ENCODE measurements at regions not wholly inside any gene's neighbourhood (a gene's known extent, or its start where the extent isn't known, plus 50 kb on each side); places are given as distances from the start of the nearest gene placed in this dataset.

DNA sequence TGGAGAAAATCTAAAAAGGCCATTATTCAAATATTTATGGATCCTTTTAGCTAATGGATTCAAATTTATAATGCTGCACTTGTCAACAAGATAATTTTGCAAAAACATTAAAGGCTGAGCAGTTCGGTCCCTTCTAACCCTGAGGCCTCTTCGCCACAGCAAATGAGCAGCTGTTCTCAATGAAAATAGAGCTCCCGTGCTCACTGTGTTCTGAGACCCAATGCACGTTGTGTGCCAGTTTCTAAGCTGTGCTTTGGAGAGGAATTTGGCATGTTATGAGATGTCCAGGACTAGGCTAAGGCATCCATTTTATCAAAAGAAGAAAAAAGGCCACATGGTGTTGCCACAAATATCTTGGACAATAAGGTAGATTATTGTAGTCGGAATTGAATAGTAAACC is 220.1 kb upstream of the TSHZ2 start:
- WGBS, 2 donors (ENCODE audit: low coverage in 1 of 2) = 72 to 77% methylated on average over 5 of the region's 5 CpGs
- no peak for DNase-seq
- intact Hi-C loops (cut with DNase I; ENCODE audit: low total_unique reads) (no loop called here), in situ Hi-C loops (cut with MboI; ENCODE audit: low pct_ligation_motif_present in 1 of 4, low pct_unique_long_range_greater_than_20kb in 1 of 4, low sequenced_read_pairs in 3 of 4) (no loop called here)
- Histone ChIP-seq H3K4me1 (no peaks in the 10 kb centered on the region), H3K9me3 (no peaks in the 10 kb centered on the region), H3K27ac (no peak overlapping the region), H3K36me3 (no peaks in the 10 kb centered on the region), H3K27me3 (no peaks in the 10 kb centered on the region), H3K4me3 (no peak overlapping the region)
- TF ChIP-seq EP300 (IDR thresholded peaks at IDR 0.05; ENCODE audit: low read depth) (no peak), POLR2A (IDR thresholded peaks at IDR 0.05) (no peak)

GRCh38 chr20:52751571-52751970 is 220.6 kb upstream of the TSHZ2 start:
- WGBS, 2 donors (ENCODE audit: low coverage in 1 of 2) = 77 to 86% methylated on average over 1 to 3 of the region's 3 CpGs
- in situ Hi-C loops (cut with MboI; ENCODE audit: low pct_ligation_motif_present in 1 of 4, low pct_unique_long_range_greater_than_20kb in 1 of 4, low sequenced_read_pairs in 3 of 4) (no loop called here), intact Hi-C loops (cut with DNase I; ENCODE audit: low total_unique reads) (no loop called here)
- Histone ChIP-seq H3K4me3 (no peak overlapping the region), H3K4me1 (no peaks in the 10 kb centered on the region), H3K27ac (no peak overlapping the region), H3K36me3 (no peaks in the 10 kb centered on the region), H3K9me3 (no peaks in the 10 kb centered on the region), H3K27me3 (no peaks in the 10 kb centered on the region)
- TF ChIP-seq POLR2AphosphoS5 (IDR thresholded peaks at IDR 0.05) = no peak
- no peak for DNase-seq

DNA sequence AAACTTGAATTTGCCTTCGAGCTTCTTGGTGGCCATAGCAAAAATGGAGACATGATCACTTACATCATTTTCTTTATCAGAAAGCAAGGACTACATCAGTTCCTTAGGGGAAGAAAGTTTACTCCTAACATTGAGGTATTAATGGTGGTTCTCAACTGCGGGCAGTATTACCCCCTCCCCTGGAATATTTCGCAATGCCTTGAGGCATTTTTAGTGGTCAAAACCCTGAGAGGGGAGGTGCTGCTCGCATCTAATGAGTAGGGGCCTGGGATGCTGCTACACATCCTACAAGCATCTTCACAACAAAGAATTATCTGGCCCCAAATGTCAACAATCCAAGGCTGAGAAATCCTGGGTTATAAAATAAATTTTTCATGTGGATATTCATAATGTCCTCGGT is 222.2 kb upstream of the TSHZ2 start:
- Histone ChIP-seq H3K4me3 (no peak overlapping the region), H3K27me3 (no peaks in the 10 kb centered on the region), H3K9me3 (no peaks in the 10 kb centered on the region), H3K27ac (no peak overlapping the region), H3K36me3 (no peaks in the 10 kb centered on the region), H3K4me1 (no peaks in the 10 kb centered on the region)
- no peak for DNase-seq
- in situ Hi-C loops (cut with MboI; ENCODE audit: low pct_ligation_motif_present in 1 of 4, low pct_unique_long_range_greater_than_20kb in 1 of 4, low sequenced_read_pairs in 3 of 4) (loop anchor here in 1 of 4 donors (25.0 kb wide), 1 partner anchor 113 kb away; no protein-coding TSS in a partner anchor), intact Hi-C loops (cut with DNase I; ENCODE audit: low total_unique reads) (no loop called here)
- WGBS, 2 donors (ENCODE audit: low coverage in 1 of 2) = 76 to 81% methylated on average over 4 to 5 of the region's 5 CpGs
- TF ChIP-seq POLR2A (IDR thresholded peaks at IDR 0.05) (no peak), EP300 (IDR thresholded peaks at IDR 0.05; ENCODE audit: low read depth) (no peak), POLR2AphosphoS5 (IDR thresholded peaks at IDR 0.05) (no peak)
- TF ChIP-seq, protein P1, sequence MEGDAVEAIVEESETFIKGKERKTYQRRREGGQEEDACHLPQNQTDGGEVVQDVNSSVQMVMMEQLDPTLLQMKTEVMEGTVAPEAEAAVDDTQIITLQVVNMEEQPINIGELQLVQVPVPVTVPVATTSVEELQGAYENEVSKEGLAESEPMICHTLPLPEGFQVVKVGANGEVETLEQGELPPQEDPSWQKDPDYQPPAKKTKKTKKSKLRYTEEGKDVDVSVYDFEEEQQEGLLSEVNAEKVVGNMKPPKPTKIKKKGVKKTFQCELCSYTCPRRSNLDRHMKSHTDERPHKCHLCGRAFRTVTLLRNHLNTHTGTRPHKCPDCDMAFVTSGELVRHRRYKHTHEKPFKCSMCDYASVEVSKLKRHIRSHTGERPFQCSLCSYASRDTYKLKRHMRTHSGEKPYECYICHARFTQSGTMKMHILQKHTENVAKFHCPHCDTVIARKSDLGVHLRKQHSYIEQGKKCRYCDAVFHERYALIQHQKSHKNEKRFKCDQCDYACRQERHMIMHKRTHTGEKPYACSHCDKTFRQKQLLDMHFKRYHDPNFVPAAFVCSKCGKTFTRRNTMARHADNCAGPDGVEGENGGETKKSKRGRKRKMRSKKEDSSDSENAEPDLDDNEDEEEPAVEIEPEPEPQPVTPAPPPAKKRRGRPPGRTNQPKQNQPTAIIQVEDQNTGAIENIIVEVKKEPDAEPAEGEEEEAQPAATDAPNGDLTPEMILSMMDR (IDR thresholded peaks at IDR 0.05) = no peak

DNA sequence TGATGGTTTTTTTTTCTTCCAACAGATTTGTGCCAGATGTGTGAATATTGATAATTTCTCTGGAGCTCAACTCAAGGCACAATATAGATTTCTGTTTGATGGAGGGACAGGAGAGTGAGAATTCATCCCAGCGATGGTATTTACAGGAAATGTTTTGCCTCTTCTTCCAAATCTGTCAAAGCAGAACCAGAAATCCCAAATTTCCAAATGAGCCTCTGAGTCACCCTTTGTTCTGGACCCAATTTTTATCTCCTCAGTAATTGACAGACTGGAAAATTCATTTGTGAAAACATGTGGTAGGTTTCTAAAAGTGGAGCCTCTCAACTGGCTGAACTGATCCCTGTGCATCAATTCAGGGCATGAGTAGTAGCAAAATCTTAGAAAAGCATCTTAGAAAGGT is 223.2 kb upstream of the TSHZ2 start:
- H3K4me3 ChIP-seq = no peak overlapping the region
- no peak for DNase-seq
- H3K27ac ChIP-seq = no peak overlapping the region
- 50 to 67% methylated on average over 1 of the region's 1 CpG for WGBS, 2 donors (ENCODE audit: low coverage in 1 of 2)
- in situ Hi-C loops (cut with MboI; ENCODE audit: low pct_ligation_motif_present in 1 of 4, low pct_unique_long_range_greater_than_20kb in 1 of 4, low sequenced_read_pairs in 3 of 4) = loop anchor here in 1 of 4 donors (25.0 kb wide), 1 partner anchor 112 kb away; no protein-coding TSS in a partner anchor
- no peaks in the 10 kb centered on the region for H3K4me1 ChIP-seq
- TF ChIP-seq EP300 (IDR thresholded peaks at IDR 0.05; ENCODE audit: low read depth) (no peak), POLR2A (IDR thresholded peaks at IDR 0.05) (no peak), POLR2AphosphoS5 (IDR thresholded peaks at IDR 0.05) (no peak)
- TF ChIP-seq, protein P1 (IDR thresholded peaks at IDR 0.05) = no peak
- intact Hi-C loops (cut with DNase I; ENCODE audit: low total_unique reads) = no loop called here
- H3K27me3 ChIP-seq = no peaks in the 10 kb centered on the region
- no peaks in the 10 kb centered on the region for H3K36me3 ChIP-seq
- no peaks in the 10 kb centered on the region for H3K9me3 ChIP-seq

- no peak for DNase-seq
- TF ChIP-seq POLR2AphosphoS5 (IDR thresholded peaks at IDR 0.05) (no peak), EP300 (IDR thresholded peaks at IDR 0.05; ENCODE audit: low read depth) (no peak), POLR2A (IDR thresholded peaks at IDR 0.05) (no peak)
- TF ChIP-seq, protein P1 (IDR thresholded peaks at IDR 0.05) = no peak
- no peaks in the 10 kb centered on the region for H3K36me3 ChIP-seq
- H3K4me3 ChIP-seq = no peak overlapping the region
- H3K27me3 ChIP-seq = no peaks in the 10 kb centered on the region
- WGBS, 2 donors (ENCODE audit: low coverage in 1 of 2) = 63 to 64% methylated on average over 7 to 12 of the region's 12 CpGs
- no peaks in the 10 kb centered on the region for H3K4me1 ChIP-seq
- in situ Hi-C loops (cut with MboI; ENCODE audit: low pct_ligation_motif_present in 1 of 4, low pct_unique_long_range_greater_than_20kb in 1 of 4, low sequenced_read_pairs in 3 of 4) (loop anchor here in 1 of 4 donors (25.0 kb wide), 1 partner anchor 111 kb away; no protein-coding TSS in a partner anchor), intact Hi-C loops (cut with DNase I; ENCODE audit: low total_unique reads) (no loop called here)
- H3K27ac ChIP-seq = peak overlapping the region in 1 of 4 donors; percentile 47
- H3K9me3 ChIP-seq = no peaks in the 10 kb centered on the region
Measured at GRCh38 chr20:52748285-52748932, 223.7 kb upstream of the TSHZ2 start.
